ENCODE measurements at regions not wholly inside any gene's neighbourhood (a gene's known extent, or its start where the extent isn't known, plus 50 kb on each side); places are given as distances from the start of the nearest gene placed in this dataset.

GRCh38 chr16:52647588-52647987, 100.6 kb upstream of the TOX3 start:
- no peak for DNase-seq (ENCODE audit: low spot score)

DNA sequence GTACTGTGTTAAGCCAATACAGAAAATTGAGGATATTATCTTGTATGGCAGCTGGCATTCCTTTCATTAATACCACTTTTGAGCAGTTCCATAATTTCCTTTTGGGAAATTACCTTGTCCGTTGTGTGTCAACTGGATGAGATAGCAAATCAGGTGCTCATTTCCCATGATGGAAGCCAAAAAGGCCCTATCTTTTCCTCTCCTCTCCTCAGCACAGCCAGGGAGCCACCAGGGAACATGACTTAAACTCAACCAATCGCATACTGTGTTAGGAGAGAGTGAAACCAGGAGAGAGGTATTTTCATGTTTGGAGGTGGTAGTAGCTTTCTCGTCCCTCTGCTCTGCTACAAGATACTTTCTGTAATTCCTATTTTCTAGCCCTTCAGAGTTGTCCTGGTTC, 96.1 kb upstream of the TOX3 start:
- DNase-seq (ENCODE audit: low spot score): no peak

DNA sequence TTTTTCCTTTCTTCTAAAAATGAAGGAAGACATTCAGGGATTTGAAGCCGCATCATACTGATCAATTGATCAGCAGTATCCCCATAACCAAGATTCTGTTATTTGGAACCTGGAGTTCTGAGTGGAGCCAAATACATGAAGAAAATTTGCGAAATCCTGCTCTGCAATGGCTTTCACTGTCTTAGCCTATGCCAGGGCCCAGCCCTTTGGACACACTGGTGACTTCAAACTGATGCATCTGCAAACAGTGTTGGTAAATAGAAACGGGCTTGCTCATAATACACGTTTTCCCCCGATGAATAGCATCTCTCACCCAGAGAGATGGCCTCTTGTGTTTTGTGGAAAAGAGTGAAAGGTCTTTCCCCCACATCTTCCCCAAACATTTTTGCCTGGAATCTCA, 87.6 kb upstream of the TOX3 start:
- DNase-seq (ENCODE audit: low spot score): no peak

GRCh38 chr16:52634104-52634503, 87.2 kb upstream of the TOX3 start:
- no peak for DNase-seq (ENCODE audit: low spot score)

DNA sequence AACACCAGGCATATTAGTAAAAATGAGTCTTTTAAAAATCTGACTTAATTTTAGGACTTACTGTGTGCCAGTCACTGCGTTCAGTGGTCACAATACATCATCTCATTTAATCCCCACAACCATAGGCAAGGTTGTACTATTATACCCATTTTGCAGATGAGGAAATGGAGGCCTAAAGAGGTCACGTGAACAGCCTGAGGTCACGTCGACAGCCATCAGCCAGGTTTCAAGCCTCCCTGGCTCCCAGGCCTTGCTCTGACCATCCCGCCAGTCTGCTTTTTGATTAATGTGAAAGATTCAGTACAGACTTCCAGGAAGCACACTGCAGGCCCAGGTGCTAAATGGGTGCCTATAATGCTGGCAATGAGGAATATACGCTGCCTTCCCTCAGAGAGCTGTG, 86.3 kb upstream of the TOX3 start:
- no peak for DNase-seq (ENCODE audit: low spot score)

DNA sequence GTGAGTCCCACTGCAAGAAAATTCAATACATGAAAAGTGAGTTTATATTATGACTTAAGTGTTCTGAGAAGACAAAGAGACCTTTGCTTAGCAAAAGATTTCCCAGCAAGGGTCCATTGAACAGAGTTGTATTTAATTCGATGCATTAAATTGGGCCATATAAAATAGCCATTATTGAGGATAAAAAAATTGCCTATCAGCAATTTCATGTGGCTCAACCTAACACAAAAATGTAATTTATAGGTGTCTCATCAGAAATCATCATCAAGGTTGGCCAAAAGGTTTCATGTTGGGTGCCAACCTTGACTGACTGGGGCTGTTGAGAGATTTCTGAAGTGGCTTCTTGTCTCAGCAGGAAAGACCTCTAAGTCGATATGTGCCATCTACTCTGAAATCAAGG, 84.8 kb upstream of the TOX3 start:
- DNase-seq (ENCODE audit: low spot score): no peak

DNA sequence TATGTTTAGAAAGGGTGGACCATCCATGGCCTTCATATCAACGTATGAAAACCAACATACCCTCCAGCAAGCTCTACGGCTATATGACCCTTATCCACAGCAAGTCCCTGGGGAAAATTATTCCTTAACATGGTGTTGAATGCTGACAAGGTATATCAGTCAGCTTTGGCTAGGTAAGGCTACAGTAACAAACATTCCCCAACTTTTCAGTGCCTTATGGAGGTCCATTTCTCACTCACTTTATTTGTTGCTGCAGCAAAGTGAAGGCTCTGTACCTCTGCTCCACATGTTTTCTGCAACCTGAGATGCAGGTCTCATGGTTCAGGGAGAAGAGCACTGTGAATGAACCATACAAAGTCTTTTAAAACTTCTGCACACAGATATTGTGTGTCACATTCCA, 83.8 kb upstream of the TOX3 start:
- DNase-seq (ENCODE audit: low spot score): no peak

DNA sequence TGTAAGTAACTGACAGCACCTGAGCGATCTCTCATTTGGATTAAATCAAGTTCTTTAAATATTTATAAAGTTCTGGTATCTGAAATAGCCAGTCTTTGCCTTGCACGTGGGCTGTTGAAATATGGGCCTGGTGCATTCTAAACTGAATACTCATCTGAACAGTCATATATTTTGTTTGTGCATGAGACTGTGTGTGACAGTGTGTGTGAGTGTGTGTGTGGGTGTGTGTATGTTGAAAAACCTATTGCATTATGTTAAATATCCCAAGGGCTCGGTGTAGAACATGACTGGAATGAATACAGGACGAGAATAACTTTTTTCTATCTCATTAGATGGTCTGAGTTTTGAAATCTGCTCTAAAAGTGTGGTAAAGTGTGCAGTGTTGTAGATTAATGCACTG, 82.4 kb upstream of the TOX3 start:
- DNase-seq (ENCODE audit: low spot score): no peak

GRCh38 chr16:52624891-52625290, 77.9 kb upstream of the TOX3 start:
- DNase-seq (ENCODE audit: low spot score): no peak

GRCh38 chr16:52621651-52622050, 74.7 kb upstream of the TOX3 start:
- DNase-seq (ENCODE audit: low spot score): no peak

GRCh38 chr16:52618753-52619497, 72.0 kb upstream of the TOX3 start:
- DNase-seq (ENCODE audit: low spot score): no peak

DNA sequence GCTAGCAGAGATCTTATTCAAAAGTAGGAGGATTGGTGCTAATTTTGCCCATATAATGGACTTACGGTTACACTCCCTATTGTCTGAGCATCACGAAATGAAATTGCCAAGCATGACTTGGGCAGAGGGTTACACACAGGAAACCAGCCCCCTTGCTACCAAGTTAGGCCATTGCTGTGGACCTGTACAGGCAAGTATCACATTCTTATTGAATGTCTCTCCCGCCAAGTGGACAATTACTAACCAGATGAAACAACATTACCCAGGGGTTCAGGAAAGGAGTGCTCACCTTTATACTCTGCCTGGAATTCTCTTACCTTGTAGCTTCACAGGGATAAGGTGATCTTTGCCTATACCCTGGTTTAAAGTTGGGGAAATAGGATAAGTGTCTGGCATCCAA, 70.6 kb upstream of the TOX3 start:
- no peak for DNase-seq (ENCODE audit: low spot score)

GRCh38 chr16:52613508-52613907, 66.6 kb upstream of the TOX3 start:
- DNase-seq (ENCODE audit: low spot score): no peak

DNA sequence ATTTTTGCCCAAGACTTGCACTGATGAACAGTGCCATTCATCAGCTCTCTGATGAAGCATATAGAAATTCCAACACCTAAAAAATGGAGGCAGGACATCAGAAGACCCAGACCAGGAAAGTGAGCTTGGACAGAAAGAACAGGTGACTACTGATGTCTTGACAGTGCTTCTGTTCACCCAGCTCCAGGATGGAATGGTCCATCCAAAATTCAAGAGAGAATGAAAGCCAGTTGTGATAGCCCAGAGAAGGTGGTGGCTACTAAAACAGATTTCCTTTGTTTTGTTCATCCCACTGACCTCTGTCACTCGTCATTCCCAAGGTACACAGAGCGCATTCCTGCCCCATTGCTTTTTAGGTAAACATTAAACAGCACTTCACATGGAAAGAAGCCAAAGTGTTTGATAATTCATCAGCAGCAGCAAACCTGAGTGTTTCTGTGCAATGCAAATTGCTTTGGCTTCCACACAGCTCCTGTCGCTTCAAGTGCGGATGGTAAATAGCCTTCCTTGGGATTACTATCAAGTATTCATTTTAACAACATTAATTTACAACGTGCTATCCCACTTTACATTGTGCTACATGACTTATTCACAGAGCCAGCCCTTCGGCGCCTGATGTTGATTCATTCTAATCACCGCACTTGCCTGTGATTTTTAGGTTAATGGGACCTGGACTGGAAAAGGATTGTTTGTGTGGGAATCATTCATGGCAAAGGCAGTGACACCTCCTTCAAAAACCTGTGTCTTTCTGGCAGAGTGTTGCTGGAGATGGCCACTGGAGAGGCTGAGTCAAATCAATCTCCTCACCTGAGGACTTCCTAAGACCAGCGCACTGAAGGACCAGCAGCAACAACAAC, 65.1 kb upstream of the TOX3 start:
- no peak for DNase-seq (ENCODE audit: low spot score)

DNA sequence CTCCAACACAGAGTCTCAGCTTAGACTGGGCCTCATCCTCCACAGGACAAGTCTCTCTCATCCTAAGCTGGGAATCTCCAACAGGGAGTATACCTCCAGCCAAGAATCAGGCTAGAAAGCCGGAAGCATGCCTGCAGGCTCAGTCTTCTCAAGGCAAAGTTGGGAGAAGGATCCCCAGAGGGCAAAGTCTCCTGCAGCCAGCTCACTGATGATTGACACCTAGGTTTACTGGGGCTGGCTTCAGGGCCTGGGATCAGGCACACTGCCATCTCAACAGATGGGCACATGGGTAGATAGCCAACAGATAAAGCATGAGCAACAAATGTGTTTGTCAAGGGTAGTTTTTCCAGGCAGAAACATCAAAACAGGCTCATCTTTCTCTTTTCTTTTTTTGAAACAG, 56.1 kb upstream of the TOX3 start:
- no peak for DNase-seq (ENCODE audit: low spot score)

GRCh38 chr16:52597772-52598483, 51.0 kb upstream of the TOX3 start:
- DNase-seq (ENCODE audit: low spot score): no peak

GRCh38 chr16:52597073-52597771, 50.3 kb upstream of the TOX3 start:
- DNase-seq (ENCODE audit: low spot score): no peak

Data from kidney capillary endothelial cell (primary cell).